Jurkat, Clone E6-1 (cell line): ENCODE measurements at regions not wholly inside any gene's neighbourhood (a gene's known extent, or its start where the extent isn't known, plus 50 kb on each side); places are given as distances from the start of the nearest gene placed in this dataset.
"Not testable (repeated sequence)": the region's sequence is repeated elsewhere in the genome, so short reads cannot be mapped to it uniquely, and the experiment has no call there.

Source experiments
- DNase-seq: peaks from one replicate; pipeline ENCODE4 v3.0.0-alpha.2; 2011; ENCODE audit warnings: low read depth, low spot score
- H3K4me3 ChIP-seq: 2 replicates; pipeline ENCODE4 v1.5.1; 2011; ENCODE audit warnings: mild to moderate bottlenecking, low read length, control low read depth, moderate library complexity

DNA sequence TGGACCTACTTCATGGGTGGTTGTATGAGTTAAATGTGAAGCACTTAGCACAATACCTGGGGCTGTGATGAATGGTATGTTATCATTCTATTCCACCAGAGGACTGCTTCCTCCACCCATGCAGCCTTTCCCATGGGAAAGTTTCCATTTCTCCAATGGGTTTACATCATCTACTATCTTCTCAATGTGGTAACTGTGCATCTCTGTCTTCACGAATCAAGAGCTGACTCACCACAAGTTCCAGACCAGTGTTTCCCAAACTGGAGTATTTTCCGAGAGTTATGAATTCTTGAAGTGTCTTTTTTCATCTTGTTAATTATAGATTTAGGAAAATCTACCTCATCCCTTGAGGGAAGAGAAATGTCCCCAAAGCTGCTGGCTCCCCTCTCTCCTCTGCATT lies 182.8 kb downstream of the UNC5CL start:
- no peak overlapping the region for H3K4me3 ChIP-seq
- DNase-seq = no peak

GRCh38 chr6:40855168-40855880 lies 183.7 kb downstream of the UNC5CL start:
- DNase-seq = no peak
- H3K4me3 ChIP-seq = no peak overlapping the region

DNA sequence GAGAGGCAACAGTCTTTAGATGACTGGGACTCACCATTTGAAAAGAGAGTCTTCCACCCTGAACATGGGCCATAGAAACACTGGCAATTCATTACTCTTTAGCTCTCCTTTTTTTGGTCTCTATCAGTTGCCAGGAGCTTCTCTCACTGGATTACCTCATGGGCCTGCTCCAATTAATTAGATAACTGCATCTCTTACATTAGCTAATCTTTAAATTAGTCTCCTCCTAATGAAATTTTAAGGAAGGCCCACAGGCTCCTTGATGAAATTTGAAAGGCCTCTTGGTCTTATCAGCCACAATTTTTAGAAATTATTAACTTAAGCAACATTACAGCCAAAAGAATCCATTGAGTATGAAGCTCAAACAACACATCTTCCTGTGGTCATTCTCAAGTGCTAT lies 184.4 kb downstream of the UNC5CL start:
- DNase-seq = no peak
- no peak overlapping the region for H3K4me3 ChIP-seq

- no peak overlapping the region for H3K4me3 ChIP-seq
- DNase-seq = peak; percentile 9
These were observed 186.1 kb downstream of the UNC5CL start for GRCh38 chr6:40852779-40853373.

DNA sequence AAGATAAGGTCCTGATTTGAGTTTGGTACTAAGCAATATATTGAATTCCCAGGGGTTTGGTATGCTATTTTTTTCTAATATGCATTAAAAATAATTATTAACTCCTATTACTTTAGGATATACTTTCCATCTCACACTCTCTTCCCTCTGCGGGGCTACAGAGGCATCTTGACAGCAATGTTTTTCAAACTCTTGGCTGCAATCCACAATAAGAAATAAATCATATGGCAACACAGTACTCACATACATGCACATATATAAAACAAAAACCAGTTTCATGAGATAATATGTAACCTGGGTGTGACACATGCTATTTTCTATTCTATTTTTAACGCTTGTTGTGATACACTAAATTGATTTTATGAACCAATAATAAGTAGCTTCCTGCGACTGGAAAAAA lies 189.5 kb downstream of the UNC5CL start:
- DNase-seq = no peak
- H3K4me3 ChIP-seq = no peak overlapping the region

- no peak overlapping the region for H3K4me3 ChIP-seq
- DNase-seq = no peak
These were observed 190.0 kb downstream of the UNC5CL start for GRCh38 chr6:40848868-40849514.

GRCh38 chr6:40848038-40848437 lies 191.0 kb downstream of the UNC5CL start:
- no peak overlapping the region for H3K4me3 ChIP-seq
- no peak for DNase-seq

DNA sequence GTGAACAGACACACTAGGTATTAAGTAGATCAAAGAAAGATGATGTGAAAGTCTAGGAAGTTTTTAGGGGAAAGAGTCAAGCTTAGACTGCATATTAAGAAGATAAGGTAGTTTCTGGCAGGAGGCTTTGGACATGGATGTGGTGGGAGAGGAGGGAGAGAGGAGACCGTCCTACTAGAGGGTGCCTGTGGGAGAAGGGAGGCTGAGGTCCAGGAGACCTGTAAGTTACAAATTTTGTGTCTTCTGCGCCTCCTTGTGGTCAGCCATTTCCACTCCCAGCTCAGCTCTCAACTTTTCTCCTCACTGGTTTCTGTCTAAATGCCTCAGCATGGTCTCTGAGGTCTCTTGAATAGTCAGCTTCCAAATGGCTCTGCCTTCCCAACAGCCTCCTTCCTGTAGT lies 193.5 kb downstream of the UNC5CL start:
- DNase-seq = peak; percentile 45
- no peak overlapping the region for H3K4me3 ChIP-seq

DNA sequence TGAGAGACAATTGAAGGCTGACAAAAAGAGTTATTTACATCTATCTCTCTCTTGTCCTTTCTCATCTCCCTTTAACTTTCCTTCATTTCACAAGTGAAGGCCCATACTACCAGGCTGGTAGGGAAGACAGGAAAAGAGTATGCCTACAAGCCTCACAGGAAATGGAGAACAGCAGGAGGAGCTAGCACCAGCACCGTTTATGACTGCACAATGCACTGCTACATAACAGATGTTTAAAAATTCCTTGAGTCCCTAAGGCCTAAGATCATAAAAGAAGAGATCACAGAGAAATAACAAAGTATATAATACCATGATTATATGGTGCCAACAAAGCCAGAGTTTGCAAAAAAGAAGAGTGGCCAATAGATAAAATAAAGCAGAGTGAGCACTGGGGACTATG lies 194.8 kb downstream of the UNC5CL start:
- no peak for DNase-seq
- no peak overlapping the region for H3K4me3 ChIP-seq

DNA sequence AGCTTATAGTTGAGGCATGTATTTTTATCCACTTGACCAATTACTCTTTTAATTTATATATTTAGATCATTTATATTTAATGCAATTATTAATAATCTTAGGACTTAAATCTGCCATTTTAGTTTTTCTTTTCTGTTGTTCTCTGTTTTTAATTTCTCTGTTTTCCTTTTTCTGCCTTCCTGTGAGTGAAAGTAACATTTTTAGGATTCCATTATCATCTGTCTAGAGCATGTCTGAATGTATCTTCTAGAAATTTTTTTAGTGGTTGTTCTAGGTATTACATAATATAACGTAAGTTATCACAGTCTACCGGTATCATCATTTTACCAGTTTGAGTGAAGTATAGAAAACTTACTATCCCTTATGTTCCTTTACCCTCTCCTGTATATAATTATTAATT lies 197.3 kb downstream of the UNC5CL start:
- H3K4me3 ChIP-seq = no peak overlapping the region
- no peak for DNase-seq

DNA sequence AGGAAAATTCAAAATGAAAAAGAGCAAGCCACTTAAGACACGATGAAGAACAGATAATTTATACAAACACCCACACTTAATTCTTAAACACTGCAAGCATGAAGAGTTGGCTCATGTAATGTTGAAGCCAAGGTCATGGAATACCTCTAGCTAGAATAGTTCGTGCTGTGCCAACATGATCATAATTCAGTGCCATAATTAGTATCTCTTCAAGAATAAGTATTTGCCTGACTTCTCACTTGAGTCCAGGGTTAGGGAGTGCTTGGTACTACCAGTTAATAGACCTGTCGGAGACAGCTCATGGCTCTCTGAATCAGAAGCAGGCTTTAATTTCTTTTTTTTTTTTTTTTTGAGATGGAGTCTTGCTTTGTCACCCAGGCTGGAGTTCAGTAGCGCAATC lies 206.3 kb downstream of the UNC5CL start:
- no peak overlapping the region for H3K4me3 ChIP-seq
- no peak for DNase-seq

DNA sequence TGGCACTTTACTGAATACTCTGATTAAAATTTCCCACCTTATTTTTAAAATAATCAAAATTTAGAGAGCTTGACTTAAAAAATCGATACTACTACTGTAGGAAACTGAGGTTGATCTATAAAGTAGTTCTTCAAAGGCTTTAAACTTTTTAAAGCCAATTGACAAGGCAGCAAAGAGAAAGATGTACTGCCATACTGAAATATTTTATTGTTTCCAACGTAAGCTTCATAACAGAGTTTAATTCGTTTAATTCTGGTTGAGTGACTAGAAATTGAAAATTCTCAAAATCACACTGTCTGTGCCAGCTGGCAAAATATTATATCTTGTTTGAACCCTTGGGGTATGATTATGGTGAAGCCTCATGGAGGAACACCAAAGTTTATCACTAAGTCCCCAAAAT lies 207.6 kb downstream of the UNC5CL start:
- H3K4me3 ChIP-seq = no peak overlapping the region
- DNase-seq = no peak

GRCh38 chr6:40825102-40825501 lies 213.9 kb downstream of the UNC5CL start:
- H3K4me3 ChIP-seq = no peak overlapping the region
- DNase-seq = no peak

- DNase-seq = peak; percentile 56
- not testable (repeated sequence) for H3K4me3 ChIP-seq
These were observed 214.8 kb downstream of the UNC5CL start for GRCh38 chr6:40823917-40824891.

DNA sequence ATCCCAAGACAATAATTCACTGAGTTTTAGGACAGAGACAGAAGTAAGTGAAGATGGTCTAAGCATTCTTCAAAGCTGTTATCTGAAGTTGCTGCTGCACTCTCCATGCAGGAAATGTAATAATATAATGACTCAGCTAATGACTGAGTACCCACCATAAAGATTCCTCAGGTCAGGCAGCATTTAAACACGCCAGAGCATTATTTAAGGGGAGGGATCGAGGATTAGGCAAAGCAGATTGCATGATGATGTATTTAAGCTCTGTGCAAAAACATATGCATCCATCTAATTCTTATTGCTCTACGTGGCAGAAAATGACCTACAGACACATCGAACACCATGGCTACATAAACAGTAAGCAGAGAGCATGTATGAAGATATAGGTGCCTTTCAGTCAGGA lies 216.4 kb downstream of the UNC5CL start:
- no peak for DNase-seq

GRCh38 chr6:40819182-40819834 lies 219.7 kb downstream of the UNC5CL start:
- no peak for DNase-seq
- H3K4me3 ChIP-seq = no peak overlapping the region

More for the DNA sequence above, 216.4 kb downstream of the UNC5CL start:
- no peak overlapping the region for H3K4me3 ChIP-seq

DNA sequence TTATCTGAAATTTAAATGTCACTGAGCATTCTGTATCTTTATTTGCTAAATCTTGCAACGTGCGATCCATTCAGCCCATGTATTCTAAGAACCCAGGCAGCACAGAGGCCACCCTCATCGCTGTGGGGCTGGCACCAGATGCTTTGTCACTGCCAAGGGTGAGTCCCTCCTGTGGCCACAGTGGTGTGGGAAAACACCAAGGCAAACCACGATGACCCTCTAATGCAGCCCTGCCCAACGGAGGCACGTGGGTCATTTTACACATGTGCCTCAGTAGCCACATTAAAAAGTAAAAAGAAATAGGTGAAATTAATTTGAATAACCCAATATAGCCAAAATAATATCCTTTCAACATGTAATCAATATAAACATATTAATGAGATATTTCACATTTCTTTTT lies 221.7 kb downstream of the UNC5CL start:
- no peak for DNase-seq
- H3K4me3 ChIP-seq = no peak overlapping the region

DNA sequence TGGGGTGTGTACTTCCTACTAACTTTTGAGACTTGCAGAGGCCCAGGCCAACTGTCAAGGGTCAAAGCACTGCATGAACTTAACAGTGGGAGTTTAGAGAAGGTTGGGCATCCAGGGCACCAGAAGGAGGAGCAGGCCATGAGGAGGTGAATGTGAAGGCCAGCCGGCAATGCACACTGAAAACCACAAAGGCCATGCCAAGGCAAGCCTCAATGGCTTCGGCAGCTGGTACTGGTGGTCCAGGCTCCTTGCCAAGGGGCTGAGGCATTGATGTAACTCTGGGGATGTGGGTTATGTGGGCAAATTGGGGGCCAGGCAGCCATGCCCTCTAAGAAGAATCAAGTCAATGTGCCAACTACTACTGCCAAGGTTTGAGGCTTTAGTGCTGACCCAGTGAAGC lies 222.4 kb downstream of the UNC5CL start:
- H3K4me3 ChIP-seq = no peak overlapping the region
- DNase-seq = no peak

GRCh38 chr6:40815731-40816130 lies 223.3 kb downstream of the UNC5CL start:
- DNase-seq = no peak
- no peak overlapping the region for H3K4me3 ChIP-seq
